ENCODE measurements at regions not wholly inside any gene's neighbourhood (a gene's known extent, or its start where the extent isn't known, plus 50 kb on each side); places are given as distances from the start of the nearest gene placed in this dataset.

GRCh38 chr1:161440312-161440894 lies 64.9 kb upstream of the FCGR2A start:
- H3K9me3 ChIP-seq = no peaks in the 10 kb centered on the region
- DNase-seq (ENCODE audit: low read depth in 1 of 2, low spot score in 1 of 2) = peak; percentile 78 to 89
- H3K4me3 ChIP-seq = peak overlapping the region; percentile 99
- 10% methylated on average over 2 of the region's 61 CpGs for WGBS (ENCODE audit: missing lambda C conversion rate)
- peak overlapping the region; percentile 96 to 99 for H3K27ac ChIP-seq
- no peaks in the 10 kb centered on the region; the same call in 2 of the 3 replicates for H3K4me1 ChIP-seq
- POLR2A ChIA-PET = interaction anchor here (1.1 to 2.2 kb wide), 3 partner anchors 12 to 51 kb away, joined by 3 to 17 read pairs (median 8); no protein-coding TSS in a partner anchor
- peak overlapping the region; percentile 65 for H3K4me2 ChIP-seq
- ATAC-seq = peak; percentile 58
- no peak for FAIRE-seq
- CTCF ChIA-PET = interaction anchor here (0.6 to 3.9 kb wide), 14 partner anchors 11 to 292 kb away, joined by 3 to 72 read pairs (median 4); no protein-coding TSS in a partner anchor
- TF ChIP-seq RARB (CRISPR knock-in tag; IDR thresholded peaks at IDR 0.05) (no peak), FOSB (CRISPR knock-in tag; IDR thresholded peaks at IDR 0.05) (no peak), RFX5 (IDR thresholded peaks at IDR 0.05) (no peak), FOSL2 (IDR thresholded peaks at IDR 0.05) (no peak), FOSL2 (CRISPR knock-in tag; IDR thresholded peaks at IDR 0.05) (no peak), NR3C1 (IDR thresholded peaks at IDR 0.05) (no peak), HOXB5 (CRISPR knock-in tag; IDR thresholded peaks at IDR 0.05) (no peak), CHD4 (IDR thresholded peaks at IDR 0.05; ENCODE audit: borderline replicate concordance) (no peak), KDM5A (IDR thresholded peaks at IDR 0.05) (no peak), JUN (IDR thresholded peaks at IDR 0.05) (peak in 1 of 2 experiments; percentile 41; a peak in 2 of 5 replicates), FOXS1 (CRISPR knock-in tag; IDR thresholded peaks at IDR 0.05) (no peak), REST (IDR thresholded peaks at IDR 0.05) (no peak), PHF8 (IDR thresholded peaks at IDR 0.05; ENCODE audit: borderline replicate concordance, low read depth) (peak; percentile 81; the same call in 1 of the 2 replicates), MAZ (IDR thresholded peaks at IDR 0.05; ENCODE audit: borderline replicate concordance, low read depth, low read length) (peak; percentile 40; the same call in 1 of the 2 replicates), GATA3 (IDR thresholded peaks at IDR 0.05; ENCODE audit: borderline replicate concordance) (no peak), USF2 (IDR thresholded peaks at IDR 0.05) (no peak), POLR2A (IDR thresholded peaks at IDR 0.05; ENCODE audit: low read length) (0 out of 2 replicates have a peak, but pooled peaks have one; percentile 3), POLR2AphosphoS2 (conservative IDR thresholded peaks at IDR 0.05; ENCODE audit: low read length) (no peak), EHMT2 (IDR thresholded peaks at IDR 0.05; ENCODE audit: low read depth) (no peak), HES2 (IDR thresholded peaks at IDR 0.05) (no peak), ESRRA (IDR thresholded peaks at IDR 0.05; ENCODE audit: borderline replicate concordance, low read length) (no peak), ATOH8 (CRISPR knock-in tag; IDR thresholded peaks at IDR 0.05; ENCODE audit: low read depth) (no peak), TP53 (CRISPR knock-in tag; IDR thresholded peaks at IDR 0.05) (no peak), RNF2 (IDR thresholded peaks at IDR 0.05; ENCODE audit: borderline replicate concordance, low read depth) (no peak), KDM1A (IDR thresholded peaks at IDR 0.05; ENCODE audit: low read depth) (no peak), TFCP2L1 (CRISPR knock-in tag; IDR thresholded peaks at IDR 0.05) (no peak), SREBF2 (IDR thresholded peaks at IDR 0.05) (peak; percentile 34; the same call in 1 of the 2 replicates), ZNF302 (CRISPR knock-in tag; IDR thresholded peaks at IDR 0.05) (no peak), HDAC2 (IDR thresholded peaks at IDR 0.05) (no peak), MYC (IDR thresholded peaks at IDR 0.05; ENCODE audit: borderline replicate concordance, low read length) (no peak)
- TF ChIP-seq, protein P1, sequence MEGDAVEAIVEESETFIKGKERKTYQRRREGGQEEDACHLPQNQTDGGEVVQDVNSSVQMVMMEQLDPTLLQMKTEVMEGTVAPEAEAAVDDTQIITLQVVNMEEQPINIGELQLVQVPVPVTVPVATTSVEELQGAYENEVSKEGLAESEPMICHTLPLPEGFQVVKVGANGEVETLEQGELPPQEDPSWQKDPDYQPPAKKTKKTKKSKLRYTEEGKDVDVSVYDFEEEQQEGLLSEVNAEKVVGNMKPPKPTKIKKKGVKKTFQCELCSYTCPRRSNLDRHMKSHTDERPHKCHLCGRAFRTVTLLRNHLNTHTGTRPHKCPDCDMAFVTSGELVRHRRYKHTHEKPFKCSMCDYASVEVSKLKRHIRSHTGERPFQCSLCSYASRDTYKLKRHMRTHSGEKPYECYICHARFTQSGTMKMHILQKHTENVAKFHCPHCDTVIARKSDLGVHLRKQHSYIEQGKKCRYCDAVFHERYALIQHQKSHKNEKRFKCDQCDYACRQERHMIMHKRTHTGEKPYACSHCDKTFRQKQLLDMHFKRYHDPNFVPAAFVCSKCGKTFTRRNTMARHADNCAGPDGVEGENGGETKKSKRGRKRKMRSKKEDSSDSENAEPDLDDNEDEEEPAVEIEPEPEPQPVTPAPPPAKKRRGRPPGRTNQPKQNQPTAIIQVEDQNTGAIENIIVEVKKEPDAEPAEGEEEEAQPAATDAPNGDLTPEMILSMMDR (IDR thresholded peaks at IDR 0.05) = peak; percentile 73
- TF ChIP-seq, protein P2, sequence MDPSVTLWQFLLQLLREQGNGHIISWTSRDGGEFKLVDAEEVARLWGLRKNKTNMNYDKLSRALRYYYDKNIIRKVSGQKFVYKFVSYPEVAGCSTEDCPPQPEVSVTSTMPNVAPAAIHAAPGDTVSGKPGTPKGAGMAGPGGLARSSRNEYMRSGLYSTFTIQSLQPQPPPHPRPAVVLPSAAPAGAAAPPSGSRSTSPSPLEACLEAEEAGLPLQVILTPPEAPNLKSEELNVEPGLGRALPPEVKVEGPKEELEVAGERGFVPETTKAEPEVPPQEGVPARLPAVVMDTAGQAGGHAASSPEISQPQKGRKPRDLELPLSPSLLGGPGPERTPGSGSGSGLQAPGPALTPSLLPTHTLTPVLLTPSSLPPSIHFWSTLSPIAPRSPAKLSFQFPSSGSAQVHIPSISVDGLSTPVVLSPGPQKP (IDR thresholded peaks at IDR 0.05; ENCODE audit: low read depth, low read length) = no peak
- TF ChIP-seq, protein P3, sequence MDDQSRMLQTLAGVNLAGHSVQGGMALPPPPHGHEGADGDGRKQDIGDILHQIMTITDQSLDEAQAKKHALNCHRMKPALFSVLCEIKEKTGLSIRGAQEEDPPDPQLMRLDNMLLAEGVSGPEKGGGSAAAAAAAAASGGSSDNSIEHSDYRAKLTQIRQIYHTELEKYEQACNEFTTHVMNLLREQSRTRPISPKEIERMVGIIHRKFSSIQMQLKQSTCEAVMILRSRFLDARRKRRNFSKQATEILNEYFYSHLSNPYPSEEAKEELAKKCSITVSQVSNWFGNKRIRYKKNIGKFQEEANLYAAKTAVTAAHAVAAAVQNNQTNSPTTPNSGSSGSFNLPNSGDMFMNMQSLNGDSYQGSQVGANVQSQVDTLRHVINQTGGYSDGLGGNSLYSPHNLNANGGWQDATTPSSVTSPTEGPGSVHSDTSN (IDR thresholded peaks at IDR 0.05) = no peak
